GM12878 (cell line): ENCODE measurements at regions not wholly inside any gene's neighbourhood (a gene's known extent, or its start where the extent isn't known, plus 50 kb on each side); places are given as distances from the start of the nearest gene placed in this dataset.

ENCODE experiments used
- ATAC-seq: fragments of 200-7000 bp; cut with Tn5 transposase; 3 replicates; pipeline ENCODE4 v1.9.1; 2020; ENCODE audit warnings: mild to moderate bottlenecking, moderate library complexity
- BruUV-seq: library from RNA; stranded (reverse); fragments of 400-500 nt; replicated peaks from 2 replicates; lab custom pipeline; 2021; lab: Mats Ljungman, UMichigan
- CTCF ChIA-PET: fragments of 300-600 bp; sonication (Branson Sonifier 250); formaldehyde crosslinking; extraction: SDS; loops from one replicate; lab custom pipeline; 2021; ENCODE audit warnings: inconsistent platforms; lab: Yijun Ruan, JAX
- POLR2A ChIA-PET: fragments of 350-600 bp; formaldehyde crosslinking; extraction: SDS; loops from one replicate; lab custom pipeline; 2021; ENCODE audit warnings: inconsistent platforms; lab: Charles Lee
- RAD21 ChIA-PET: fragments of 300-600 bp; sonication (Branson Sonifier 250); formaldehyde crosslinking; loops from one replicate; lab custom pipeline; 2023; ENCODE audit warnings: antibody characterized with exemption; ENCODE audit not compliant: unreplicated experiment; lab: Charles Lee
- SMC1A ChIA-PET: fragments of 300-600 bp; sonication (Branson Sonifier 250); formaldehyde crosslinking; loops from one replicate; lab custom pipeline; 2023; ENCODE audit not compliant: unreplicated experiment, uncharacterized antibody; lab: Charles Lee
- DNase-seq: peaks from one replicate; pipeline ENCODE4 v3.0.0-alpha.2; 2011; ENCODE audit warnings: low read depth, low spot score
- FAIRE-seq: peaks from 3 replicates; lab custom pipeline; 2011; peaks lifted over from hg19 to GRCh38; lab: Jason Lieb, UNC
- H2AFZ ChIP-seq: 2 replicates; pipeline ENCODE4 v1.6.0; 2011; ENCODE audit warnings: low read depth, low read length, control low read depth; ENCODE audit not compliant: control insufficient read depth
- H3K27ac ChIP-seq: 2 replicates; pipeline ENCODE4 v1.5.1; 2011; ENCODE audit warnings: control low read depth; ENCODE audit not compliant: control insufficient read depth, insufficient read depth
- H3K27me3 ChIP-seq, 2 experiments: replicated peaks in 1 of 2; 2 replicates each; pipeline versions ENCODE4 v1.6.0 to v1.6.1; 2011; ENCODE audit warnings: low read length in 1 of 2; ENCODE audit not compliant: control insufficient read depth in 2 of 2, insufficient read depth in 2 of 2
- H3K36me3 ChIP-seq, 2 experiments: 2 replicates each; pipeline ENCODE4 v1.5.1; 2011; ENCODE audit warnings: low read length in 1 of 2; ENCODE audit not compliant: control insufficient read depth in 2 of 2, insufficient read depth in 2 of 2
- H3K4me1 ChIP-seq: 2 replicates; pipeline ENCODE4 v1.6.1; 2011; ENCODE audit warnings: mild to moderate bottlenecking, low read length, moderate library complexity, mixed read lengths; ENCODE audit not compliant: control insufficient read depth, insufficient read depth
- H3K4me2 ChIP-seq: 2 replicates; pipeline ENCODE4 v1.6.0; 2011; ENCODE audit warnings: control low read depth; ENCODE audit not compliant: control insufficient read depth, insufficient read depth
- H3K4me3 ChIP-seq: fragments of 200-600 bp; sonication (generic); 2 replicates; pipeline ENCODE4 v1.5.1; 2016
- H3K79me2 ChIP-seq: 2 replicates; pipeline ENCODE4 v1.6.0; 2011; ENCODE audit warnings: low read length; ENCODE audit not compliant: control insufficient read depth, insufficient read depth
- H3K9ac ChIP-seq: 2 replicates; pipeline ENCODE4 v1.8.0; 2011; ENCODE audit warnings: low read length, control low read depth, mixed read lengths; ENCODE audit not compliant: control insufficient read depth, insufficient read depth
- H3K9me3 ChIP-seq: replicated peaks from 3 replicates; pipeline ENCODE4 v1.5.1; 2011; ENCODE audit warnings: mild to moderate bottlenecking, low read length; ENCODE audit not compliant: control insufficient read depth, insufficient read depth
- H4K20me1 ChIP-seq: 2 replicates; pipeline ENCODE4 v1.6.0; 2011; ENCODE audit not compliant: control insufficient read depth, insufficient read depth
- ATF2 ChIP-seq: IDR thresholded peaks from 2 replicates; pipeline ENCODE4 v1.6.1; 2012; ENCODE audit warnings: low read length, inconsistent platforms
- DPF2 ChIP-seq: fragments of 450-650 bp; IDR thresholded peaks from 2 replicates; pipeline ENCODE4 v1.6.1; 2017; ENCODE audit warnings: mild to moderate bottlenecking
- RBBP5 ChIP-seq: fragments of 200-600 bp; sonication (generic); conservative IDR thresholded peaks from 2 replicates; pipeline ENCODE4 v1.6.1; 2016
- SMAD5 ChIP-seq: IDR thresholded peaks from 2 replicates; pipeline ENCODE4 v1.6.1; 2016; ENCODE audit warnings: antibody characterized with exemption, low read depth
- STAT3 ChIP-seq: IDR thresholded peaks from 2 replicates; pipeline ENCODE4 v1.6.1; 2011; ENCODE audit warnings: low read depth, low read length, improper control_type of control experiment
- TAF1 ChIP-seq: IDR thresholded peaks from 2 replicates; pipeline ENCODE4 v1.6.1; 2011; ENCODE audit warnings: mild to moderate bottlenecking, low read depth, low read length, borderline replicate concordance
- ZBTB33 ChIP-seq: fragments of 450-650 bp; IDR thresholded peaks from 2 replicates; pipeline ENCODE4 v1.6.1; 2017; ENCODE audit warnings: mild to moderate bottlenecking
- WGBS: methylation state at CpG from one replicate; pipeline ENCODE4 v1.1.6; 2016; ENCODE audit warnings: low lambda C conversion rate; ENCODE audit not compliant: insufficient replicate concordance, insufficient coverage; ENCODE audit errors: missing lambda C conversion rate; 5-methylcytosine and 5-hydroxymethylcytosine counted together
- in situ Hi-C: fragments of 300-500 bp; cut with MboI; formaldehyde crosslinking; loops from 9 replicates; pipeline ENCODE4 v1.14.3; 2018; ENCODE audit warnings: mixed read lengths
- intact Hi-C: fragments of 100-400 bp; cut with micrococcal nuclease; formaldehyde crosslinking; loops from one replicate; pipeline ENCODE4 v1.14.2; 2022; ENCODE audit not compliant: unreplicated experiment

- RAD21 ChIA-PET, result no interaction called here
- FAIRE-seq (no peak), DNase-seq (no peak), ATAC-seq (no peak)
- WGBS, result 30% methylated on average over 9 of the region's 9 CpGs
- SMC1A ChIA-PET, result no interaction called here
- Histone ChIP-seq H3K4me2 (no peak overlapping the region), H3K4me1 (no peaks in the 10 kb centered on the region), H3K79me2 (no peaks in the 10 kb centered on the region), H3K9me3 (no peaks in the 10 kb centered on the region; the same call in 1 of the 3 replicates), H3K27me3 (no peaks in the 10 kb centered on the region), H2AFZ (no peak overlapping the region), H4K20me1 (no peaks in the 10 kb centered on the region), H3K27ac (no peak overlapping the region), H3K9ac (no peak overlapping the region), H3K36me3 (no peaks in the 10 kb centered on the region), H3K4me3 (no peak overlapping the region)
- CTCF ChIA-PET, result no interaction called here
- POLR2A ChIA-PET, result no interaction called here
- in situ Hi-C loops, result no loop called here
- TF ChIP-seq TAF1 (no peak), RBBP5 (no peak), DPF2 (no peak), SMAD5 (no peak), STAT3 (no peak), ATF2 (no peak), ZBTB33 (no peak)
- BruUV-seq, result no TSS peak
- intact Hi-C loops, result no loop called here
Observed at GRCh38 chr22:47450876-47451475, 688.5 kb downstream of the TBC1D22A start.
